Astrocyte (in vitro differentiated cells and primary cell): ENCODE measurements at regions not wholly inside any gene's neighbourhood (a gene's known extent, or its start where the extent isn't known, plus 50 kb on each side); places are given as distances from the start of the nearest gene placed in this dataset.

Experiments
- DNase-seq: peaks from one replicate; pipeline ENCODE4 v3.0.0-alpha.2; 2010; ENCODE audit warnings: low read depth
- FAIRE-seq: peaks from 2 replicates; lab custom pipeline; 2011; peaks lifted over from hg19 to GRCh38; lab: Jason Lieb, UNC
- H2AFZ ChIP-seq: 2 replicates; pipeline ENCODE4 v1.6.0; 2012; ENCODE audit warnings: low read depth, low read length, inconsistent platforms
- H3K27ac ChIP-seq: 2 replicates; pipeline ENCODE4 v1.5.1; 2011; ENCODE audit warnings: low read depth, low read length, inconsistent platforms
- H3K27me3 ChIP-seq: 2 replicates; pipeline ENCODE4 v1.6.0; 2011; ENCODE audit warnings: low read length, inconsistent platforms; ENCODE audit not compliant: insufficient read depth
- H3K36me3 ChIP-seq: 2 replicates; pipeline ENCODE4 v1.5.1; 2011; ENCODE audit warnings: low read length, inconsistent platforms; ENCODE audit not compliant: insufficient read depth
- H3K4me1 ChIP-seq: 2 replicates; pipeline ENCODE4 v1.5.1; 2011; ENCODE audit warnings: low read length, inconsistent platforms; ENCODE audit not compliant: insufficient read depth
- H3K4me2 ChIP-seq: 2 replicates; pipeline ENCODE4 v1.6.0; 2012; ENCODE audit warnings: low read length, inconsistent platforms
- H3K4me3 ChIP-seq: 2 replicates; pipeline ENCODE4 v1.5.1; 2011; ENCODE audit warnings: low read depth, mild to moderate bottlenecking, low read length, inconsistent platforms; ENCODE audit not compliant: insufficient read depth
- H3K79me2 ChIP-seq: 2 replicates; pipeline ENCODE4 v1.6.0; 2012; ENCODE audit warnings: mild to moderate bottlenecking, low read length, inconsistent platforms; ENCODE audit not compliant: insufficient read depth
- H3K9ac ChIP-seq: 2 replicates; pipeline ENCODE4 v1.6.0; 2012; ENCODE audit warnings: mild to moderate bottlenecking, low read length, inconsistent platforms
- H3K9me3 ChIP-seq: 2 replicates; pipeline ENCODE4 v1.5.1; 2012; ENCODE audit warnings: low read depth, mild to moderate bottlenecking, low read length, inconsistent platforms; ENCODE audit not compliant: insufficient read depth
- H4K20me1 ChIP-seq: 2 replicates; pipeline ENCODE4 v1.6.0; 2012; ENCODE audit warnings: low read length, inconsistent platforms; ENCODE audit not compliant: insufficient read depth
- H3K27ac Mint-ChIP-seq: one replicate; pipeline ENCODE4 v1.8.0; 2021; ENCODE audit warnings: mild to moderate bottlenecking, mixed read lengths; ENCODE audit not compliant: unreplicated experiment
- H3K27me3 Mint-ChIP-seq: one replicate; pipeline ENCODE4 v1.8.0; 2021; ENCODE audit warnings: low read depth, mixed read lengths; ENCODE audit not compliant: unreplicated experiment
- H3K36me3 Mint-ChIP-seq: one replicate; pipeline ENCODE4 v1.8.0; 2021; ENCODE audit warnings: low read depth, mixed read lengths; ENCODE audit not compliant: unreplicated experiment
- H3K4me1 Mint-ChIP-seq: one replicate; pipeline ENCODE4 v1.8.0; 2021; ENCODE audit warnings: low read depth, mixed read lengths; ENCODE audit not compliant: unreplicated experiment
- H3K4me3 Mint-ChIP-seq: one replicate; pipeline ENCODE4 v1.8.0; 2021; ENCODE audit warnings: mild to moderate bottlenecking, moderate library complexity, mixed read lengths; ENCODE audit not compliant: unreplicated experiment
- H3K9me3 Mint-ChIP-seq: one replicate; pipeline ENCODE4 v1.8.0; 2021; ENCODE audit warnings: mild to moderate bottlenecking, mixed read lengths; ENCODE audit not compliant: unreplicated experiment
- CTCF ChIP-seq: IDR thresholded peaks from 2 replicates; pipeline ENCODE4 v1.5.1; 2011; ENCODE audit warnings: low read depth, mild to moderate bottlenecking, inconsistent platforms, low read length, moderate library complexity; ENCODE audit not compliant: insufficient read depth
- EZH2 ChIP-seq: IDR thresholded peaks from 2 replicates; pipeline ENCODE4 v1.6.1; 2012; ENCODE audit warnings: mild to moderate bottlenecking, low read length, inconsistent platforms; ENCODE audit not compliant: insufficient read depth

DNA sequence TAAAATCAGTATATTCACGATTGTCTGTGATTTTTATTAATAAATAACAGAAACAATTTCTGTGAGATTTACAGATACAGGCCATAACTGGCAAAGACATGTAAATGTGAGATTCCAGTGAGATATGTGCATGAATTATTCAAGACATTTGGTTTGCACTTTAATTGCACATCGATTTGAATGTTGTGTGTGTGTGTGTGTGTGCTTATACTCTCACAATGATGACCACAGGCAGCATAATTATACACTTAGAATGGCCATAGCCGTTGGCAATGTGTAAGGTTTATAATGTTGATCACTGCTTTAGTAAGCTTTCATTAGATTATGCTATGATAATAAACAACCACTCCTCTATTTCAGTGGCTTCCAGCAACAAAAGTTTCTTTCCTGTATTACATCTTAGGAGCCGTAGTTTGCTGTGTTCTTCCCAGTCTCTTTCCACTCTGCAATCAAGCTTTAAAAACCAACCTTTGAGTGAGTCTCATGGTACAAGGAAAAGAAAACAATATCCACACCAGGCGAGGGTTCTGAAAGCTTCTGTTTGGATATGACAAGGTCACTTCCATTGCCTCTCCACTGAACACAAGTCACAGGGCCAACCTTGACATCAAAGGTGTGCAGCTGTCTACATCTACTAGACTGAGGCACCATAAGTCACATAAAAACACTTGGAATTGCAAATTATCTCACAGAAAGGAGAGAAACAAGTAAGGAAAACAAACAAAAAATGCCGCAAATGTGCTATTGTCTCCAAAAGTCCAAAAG is 897.7 kb downstream of the RAB28 start:
- TF ChIP-seq EZH2 (no peak), CTCF (no peak)
- no peak for DNase-seq
- Histone ChIP-seq H3K27me3 (no peaks in the 10 kb centered on the region), H3K4me2 (no peak overlapping the region), H3K4me1 (no peaks in the 10 kb centered on the region), H3K27ac (no peak overlapping the region), H3K36me3 (no peaks in the 10 kb centered on the region), H3K9me3 (no peaks in the 10 kb centered on the region), H3K9ac (no peak overlapping the region), H4K20me1 (no peaks in the 10 kb centered on the region), H3K4me3 (no peak overlapping the region), H2AFZ (no peak overlapping the region), H3K79me2 (no peaks in the 10 kb centered on the region)
- no peaks in the 10 kb centered on the region for H3K27me3 Mint-ChIP-seq
- peaks cover 21% of the 10 kb centered on the region for H3K4me1 Mint-ChIP-seq
- H3K36me3 Mint-ChIP-seq = no peaks in the 10 kb centered on the region
- H3K4me3 Mint-ChIP-seq = no peak overlapping the region
- no peak for FAIRE-seq
- H3K9me3 Mint-ChIP-seq = no peaks in the 10 kb centered on the region
- H3K27ac Mint-ChIP-seq = no peak overlapping the region

- H2AFZ ChIP-seq = no peak overlapping the region
- H3K4me3 ChIP-seq = no peak overlapping the region
- Mint-ChIP-seq H3K4me1 (peaks cover 23% of the 10 kb centered on the region), H3K27ac (no peak overlapping the region), H3K4me3 (no peak overlapping the region), H3K9me3 (no peaks in the 10 kb centered on the region), H3K27me3 (no peaks in the 10 kb centered on the region), H3K36me3 (no peaks in the 10 kb centered on the region)
- H3K4me2 ChIP-seq = no peak overlapping the region
- no peak for DNase-seq
- H3K27me3 ChIP-seq = no peaks in the 10 kb centered on the region
- H4K20me1 ChIP-seq = no peaks in the 10 kb centered on the region
- no peaks in the 10 kb centered on the region for H3K9me3 ChIP-seq
- no peaks in the 10 kb centered on the region for H3K4me1 ChIP-seq
- H3K27ac ChIP-seq = no peak overlapping the region
- H3K9ac ChIP-seq = no peak overlapping the region
- H3K36me3 ChIP-seq = no peaks in the 10 kb centered on the region
- TF ChIP-seq CTCF = no peak
- no peak for TF ChIP-seq EZH2
- no peak for FAIRE-seq
- H3K79me2 ChIP-seq = no peaks in the 10 kb centered on the region
Measured at GRCh38 chr4:12584116-12584875, 899.8 kb downstream of the RAB28 start.
